ENCODE measurements at regions not wholly inside any gene's neighbourhood (a gene's known extent, or its start where the extent isn't known, plus 50 kb on each side); places are given as distances from the start of the nearest gene placed in this dataset.

GRCh38 chr3:187944390-187945179, 199.3 kb upstream of the BCL6 start:
- DNase-seq (ENCODE audit: extremely low spot score, unreplicated experiment) = no peak
- H3K27ac Mint-ChIP-seq (ENCODE audit: unreplicated experiment) = no peak overlapping the region
- H3K4me1 Mint-ChIP-seq (ENCODE audit: unreplicated experiment) = peaks cover 2% of the 10 kb centered on the region
- H3K36me3 Mint-ChIP-seq (ENCODE audit: unreplicated experiment) = no peaks in the 10 kb centered on the region
- no peaks in the 10 kb centered on the region for H3K27me3 Mint-ChIP-seq (ENCODE audit: unreplicated experiment)
- H3K4me3 Mint-ChIP-seq (ENCODE audit: unreplicated experiment) = no peak overlapping the region
- no peaks in the 10 kb centered on the region for H3K9me3 Mint-ChIP-seq (ENCODE audit: unreplicated experiment)
- no peak for TF ChIP-seq CTCF (IDR thresholded peaks at IDR 0.05)

GRCh38 chr3:187945374-187945773, 200.1 kb upstream of the BCL6 start:
- no peak for DNase-seq (ENCODE audit: extremely low spot score, unreplicated experiment)
- no peak overlapping the region for H3K27ac Mint-ChIP-seq (ENCODE audit: unreplicated experiment)
- H3K27me3 Mint-ChIP-seq (ENCODE audit: unreplicated experiment) = no peaks in the 10 kb centered on the region
- no peaks in the 10 kb centered on the region for H3K9me3 Mint-ChIP-seq (ENCODE audit: unreplicated experiment)
- no peak for TF ChIP-seq CTCF (IDR thresholded peaks at IDR 0.05)
- peaks cover 2% of the 10 kb centered on the region for H3K4me1 Mint-ChIP-seq (ENCODE audit: unreplicated experiment)
- no peak overlapping the region for H3K4me3 Mint-ChIP-seq (ENCODE audit: unreplicated experiment)
- H3K36me3 Mint-ChIP-seq (ENCODE audit: unreplicated experiment) = no peaks in the 10 kb centered on the region

GRCh38 chr3:187946163-187946691, 201.0 kb upstream of the BCL6 start:
- no peak for TF ChIP-seq CTCF (IDR thresholded peaks at IDR 0.05)

GRCh38 chr3:187946981-187947380, 201.7 kb upstream of the BCL6 start:
- peaks cover 2% of the 10 kb centered on the region for H3K4me1 Mint-ChIP-seq (ENCODE audit: unreplicated experiment)
- DNase-seq (ENCODE audit: extremely low spot score, unreplicated experiment) = no peak
- no peaks in the 10 kb centered on the region for H3K27me3 Mint-ChIP-seq (ENCODE audit: unreplicated experiment)
- no peak overlapping the region for H3K27ac Mint-ChIP-seq (ENCODE audit: unreplicated experiment)
- no peak overlapping the region for H3K4me3 Mint-ChIP-seq (ENCODE audit: unreplicated experiment)
- H3K9me3 Mint-ChIP-seq (ENCODE audit: unreplicated experiment) = no peaks in the 10 kb centered on the region
- H3K36me3 Mint-ChIP-seq (ENCODE audit: unreplicated experiment) = no peaks in the 10 kb centered on the region
- no peak for TF ChIP-seq CTCF (IDR thresholded peaks at IDR 0.05)

More at GRCh38 chr3:187946163-187946691, 201.0 kb upstream of the BCL6 start:
- peaks cover 2% of the 10 kb centered on the region for H3K4me1 Mint-ChIP-seq (ENCODE audit: unreplicated experiment)
- H3K9me3 Mint-ChIP-seq (ENCODE audit: unreplicated experiment) = no peaks in the 10 kb centered on the region
- no peak overlapping the region for H3K27ac Mint-ChIP-seq (ENCODE audit: unreplicated experiment)
- H3K27me3 Mint-ChIP-seq (ENCODE audit: unreplicated experiment) = no peaks in the 10 kb centered on the region
- no peaks in the 10 kb centered on the region for H3K36me3 Mint-ChIP-seq (ENCODE audit: unreplicated experiment)
- H3K4me3 Mint-ChIP-seq (ENCODE audit: unreplicated experiment) = no peak overlapping the region
- no peak for DNase-seq (ENCODE audit: extremely low spot score, unreplicated experiment)

GRCh38 chr3:187947927-187948682, 202.8 kb upstream of the BCL6 start:
- Mint-ChIP-seq H3K4me1 (ENCODE audit: unreplicated experiment) (peaks cover 2% of the 10 kb centered on the region), H3K4me3 (ENCODE audit: unreplicated experiment) (no peak overlapping the region), H3K9me3 (ENCODE audit: unreplicated experiment) (no peaks in the 10 kb centered on the region), H3K27ac (ENCODE audit: unreplicated experiment) (no peak overlapping the region), H3K27me3 (ENCODE audit: unreplicated experiment) (no peaks in the 10 kb centered on the region), H3K36me3 (ENCODE audit: unreplicated experiment) (no peaks in the 10 kb centered on the region)
- DNase-seq (ENCODE audit: extremely low spot score, unreplicated experiment) = no peak
- TF ChIP-seq CTCF (IDR thresholded peaks at IDR 0.05) = no peak

Measured in osteocyte (in vitro differentiated cells).